ENCODE measurements at regions not wholly inside any gene's neighbourhood (a gene's known extent, or its start where the extent isn't known, plus 50 kb on each side); places are given as distances from the start of the nearest gene placed in this dataset.

DNA sequence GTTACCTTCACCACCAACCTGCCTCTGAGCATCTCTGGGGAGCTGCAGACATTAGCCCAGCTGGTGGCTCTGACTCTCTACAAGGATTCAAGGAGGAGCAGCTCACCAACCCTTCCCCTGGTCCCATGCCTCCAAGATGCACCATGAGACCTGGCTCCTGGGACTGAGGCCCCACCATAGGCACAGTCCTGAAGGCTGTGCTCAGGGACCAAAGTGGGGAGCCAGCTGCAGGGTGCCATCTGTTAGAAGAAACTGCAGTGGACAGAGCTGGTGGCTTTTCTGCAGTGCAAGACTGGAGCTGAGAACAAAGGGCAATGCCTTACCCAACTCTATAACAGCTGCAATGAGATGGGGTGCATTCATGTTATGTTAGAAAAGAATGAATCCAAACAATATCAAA is 581.6 kb downstream of the TCERG1L start:
- TF ChIP-seq, protein P1, sequence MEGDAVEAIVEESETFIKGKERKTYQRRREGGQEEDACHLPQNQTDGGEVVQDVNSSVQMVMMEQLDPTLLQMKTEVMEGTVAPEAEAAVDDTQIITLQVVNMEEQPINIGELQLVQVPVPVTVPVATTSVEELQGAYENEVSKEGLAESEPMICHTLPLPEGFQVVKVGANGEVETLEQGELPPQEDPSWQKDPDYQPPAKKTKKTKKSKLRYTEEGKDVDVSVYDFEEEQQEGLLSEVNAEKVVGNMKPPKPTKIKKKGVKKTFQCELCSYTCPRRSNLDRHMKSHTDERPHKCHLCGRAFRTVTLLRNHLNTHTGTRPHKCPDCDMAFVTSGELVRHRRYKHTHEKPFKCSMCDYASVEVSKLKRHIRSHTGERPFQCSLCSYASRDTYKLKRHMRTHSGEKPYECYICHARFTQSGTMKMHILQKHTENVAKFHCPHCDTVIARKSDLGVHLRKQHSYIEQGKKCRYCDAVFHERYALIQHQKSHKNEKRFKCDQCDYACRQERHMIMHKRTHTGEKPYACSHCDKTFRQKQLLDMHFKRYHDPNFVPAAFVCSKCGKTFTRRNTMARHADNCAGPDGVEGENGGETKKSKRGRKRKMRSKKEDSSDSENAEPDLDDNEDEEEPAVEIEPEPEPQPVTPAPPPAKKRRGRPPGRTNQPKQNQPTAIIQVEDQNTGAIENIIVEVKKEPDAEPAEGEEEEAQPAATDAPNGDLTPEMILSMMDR (IDR thresholded peaks at IDR 0.05): no peak
- TF ChIP-seq POLR2A (IDR thresholded peaks at IDR 0.05): no peak

Data from Peyer's patch (tissue), 4 donors.